ENCODE measurements at regions not wholly inside any gene's neighbourhood (a gene's known extent, or its start where the extent isn't known, plus 50 kb on each side); places are given as distances from the start of the nearest gene placed in this dataset.

DNA sequence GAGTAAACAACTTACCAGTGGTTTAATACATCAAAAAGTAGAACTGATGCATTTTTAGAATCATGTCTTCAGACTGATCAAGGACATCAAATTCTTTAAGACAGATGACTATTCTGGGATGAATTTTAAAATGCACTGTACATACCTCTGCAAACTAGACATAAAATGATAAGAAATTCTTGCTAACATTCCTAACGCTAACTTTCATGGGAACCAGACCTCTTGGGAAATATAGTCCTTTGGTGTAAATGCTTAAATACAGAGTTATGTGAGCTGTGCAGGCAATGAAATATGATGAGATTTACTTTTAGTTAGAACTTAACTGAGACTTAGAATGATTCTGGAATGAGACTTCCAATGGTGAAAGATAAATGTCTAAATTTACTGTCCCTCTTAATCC lies 562.0 kb downstream of the NR4A2 start:
- BruUV-seq (replicated peaks) = no TSS peak
- dilution Hi-C loops (cut with HindIII; ENCODE audit: low sequenced_read_pairs, unreplicated experiment) = no loop called here
- no CpG with 5 or more reads among the region's 1 CpG for WGBS, 2 experiments (ENCODE audit: extremely low coverage in 2 of 2, insufficient read length in 1 of 2)
- DNase-seq (no peak), ATAC-seq (ENCODE audit: low read depth) (no peak)
- Histone ChIP-seq H3K4ac (ENCODE audit: low read depth, low read length) (no peak overlapping the region), H4K8ac (ENCODE audit: low read depth in 2 of 2, low read length in 2 of 2) (no peak overlapping the region), H2BK20ac (ENCODE audit: low read depth, low read length) (no peak overlapping the region), H3K4me3 (ENCODE audit: insufficient read depth, low read depth, low read length) (no peak overlapping the region), H3K9ac (ENCODE audit: low read depth, low read length) (no peak overlapping the region), H4K91ac (ENCODE audit: insufficient read depth, low read depth, low read length) (no peak overlapping the region), H3K4me2 (ENCODE audit: low read depth, low read length) (no peak overlapping the region), H2BK5ac (ENCODE audit: low read depth, low read length, poor library complexity, severe bottlenecking) (no peak overlapping the region), H3K9me3 (ENCODE audit: control insufficient read depth, insufficient read depth, low read length) (peaks cover 13% of the 10 kb centered on the region), H3K36me3 (ENCODE audit: control insufficient read depth, insufficient read depth, low read length) (no peaks in the 10 kb centered on the region), H2BK15ac (ENCODE audit: low read depth, low read length) (no peak overlapping the region), H3K23ac (ENCODE audit: low read depth, low read length) (no peak overlapping the region), H4K5ac (ENCODE audit: low read depth, low read length) (no peak overlapping the region), H3K4me1 (ENCODE audit: control insufficient read depth, insufficient read depth, low read length) (no peaks in the 10 kb centered on the region), H2AFZ (replicated peaks; ENCODE audit: low read length, poor library complexity) (no peak overlapping the region), H4K20me1 (ENCODE audit: insufficient read depth, low read length) (no peaks in the 10 kb centered on the region), H3K9me1 (ENCODE audit: insufficient read depth, low read length) (no peaks in the 10 kb centered on the region), H3K27ac (ENCODE audit: insufficient read depth, low read length) (no peak overlapping the region), H2AK9ac (replicated peaks; ENCODE audit: low read depth, low read length, poor library complexity) (no peak overlapping the region), H2AK5ac (ENCODE audit: low read depth, low read length) (no peak overlapping the region), H3K79me1 (ENCODE audit: low read depth in 1 of 2, low read length in 2 of 2) (no peaks in the 10 kb centered on the region), H3K14ac (replicated peaks; ENCODE audit: low read depth, low read length) (no peak overlapping the region), H3K56ac (ENCODE audit: extremely low read depth, insufficient read depth, low read length) (no peak overlapping the region), H2BK120ac (ENCODE audit: low read depth, low read length) (no peak overlapping the region), H3K18ac (ENCODE audit: low read depth, low read length) (no peak overlapping the region), H3K27me3 (ENCODE audit: control insufficient read depth, insufficient read depth, low read length) (no peaks in the 10 kb centered on the region)
- intact Hi-C loops (cut with micrococcal nuclease) = no loop called here
- in situ Hi-C loops (cut with MboI; ENCODE audit: low sequenced_read_pairs) = no loop called here
- TF ChIP-seq, protein P1, sequence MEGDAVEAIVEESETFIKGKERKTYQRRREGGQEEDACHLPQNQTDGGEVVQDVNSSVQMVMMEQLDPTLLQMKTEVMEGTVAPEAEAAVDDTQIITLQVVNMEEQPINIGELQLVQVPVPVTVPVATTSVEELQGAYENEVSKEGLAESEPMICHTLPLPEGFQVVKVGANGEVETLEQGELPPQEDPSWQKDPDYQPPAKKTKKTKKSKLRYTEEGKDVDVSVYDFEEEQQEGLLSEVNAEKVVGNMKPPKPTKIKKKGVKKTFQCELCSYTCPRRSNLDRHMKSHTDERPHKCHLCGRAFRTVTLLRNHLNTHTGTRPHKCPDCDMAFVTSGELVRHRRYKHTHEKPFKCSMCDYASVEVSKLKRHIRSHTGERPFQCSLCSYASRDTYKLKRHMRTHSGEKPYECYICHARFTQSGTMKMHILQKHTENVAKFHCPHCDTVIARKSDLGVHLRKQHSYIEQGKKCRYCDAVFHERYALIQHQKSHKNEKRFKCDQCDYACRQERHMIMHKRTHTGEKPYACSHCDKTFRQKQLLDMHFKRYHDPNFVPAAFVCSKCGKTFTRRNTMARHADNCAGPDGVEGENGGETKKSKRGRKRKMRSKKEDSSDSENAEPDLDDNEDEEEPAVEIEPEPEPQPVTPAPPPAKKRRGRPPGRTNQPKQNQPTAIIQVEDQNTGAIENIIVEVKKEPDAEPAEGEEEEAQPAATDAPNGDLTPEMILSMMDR (conservative IDR thresholded peaks at IDR 0.05; ENCODE audit: low read depth, low read length) = no peak
- TF ChIP-seq CHD1 (IDR thresholded peaks at IDR 0.05; ENCODE audit: low read depth, low read length) (no peak), MAZ (IDR thresholded peaks at IDR 0.05; ENCODE audit: borderline replicate concordance, low read depth, low read length) (no peak), RAD21 (IDR thresholded peaks at IDR 0.05; ENCODE audit: low read length) (no peak), BHLHE40 (IDR thresholded peaks at IDR 0.05; ENCODE audit: low read depth, low read length) (no peak), NFE2L2 (IDR thresholded peaks at IDR 0.05; ENCODE audit: low read depth, low read length) (no peak), RCOR1 (IDR thresholded peaks at IDR 0.05; ENCODE audit: insufficient replicate concordance, low read length) (no peak), MXI1 (IDR thresholded peaks at IDR 0.05; ENCODE audit: borderline replicate concordance, low read depth, low read length) (no peak), POLR2A (IDR thresholded peaks at IDR 0.05; ENCODE audit: low read depth, low read length) (no peak), FOS (IDR thresholded peaks at IDR 0.05; ENCODE audit: low read depth, low read length) (no peak), SMC3 (IDR thresholded peaks at IDR 0.05; ENCODE audit: low read depth, low read length) (no peak), MAFK (IDR thresholded peaks at IDR 0.05; ENCODE audit: low read depth, low read length) (no peak)
- ChIA-PET CTCF (no interaction called here), POLR2A (ENCODE audit: unreplicated experiment) (no interaction called here)

Data from IMR-90 (cell line).